HUES48 (cell line): ENCODE measurements at regions not wholly inside any gene's neighbourhood (a gene's known extent, or its start where the extent isn't known, plus 50 kb on each side); places are given as distances from the start of the nearest gene placed in this dataset.
"Not testable (repeated sequence)": the region's sequence is repeated elsewhere in the genome, so short reads cannot be mapped to it uniquely, and the experiment has no call there.

Source experiments
- H3K27ac ChIP-seq: one replicate; pipeline ENCODE4 v1.7.0; 2013; ENCODE audit warnings: low read depth, low read length, inconsistent platforms
- H3K27me3 ChIP-seq: 2 replicates; pipeline ENCODE4 v1.6.1; 2013; ENCODE audit warnings: mild to moderate bottlenecking, low read length; ENCODE audit not compliant: control insufficient read depth, insufficient read depth
- H3K36me3 ChIP-seq: 2 replicates; pipeline ENCODE4 v1.6.1; 2013; ENCODE audit warnings: low read length; ENCODE audit not compliant: control insufficient read depth, insufficient read depth
- H3K4me1 ChIP-seq: 2 replicates; pipeline ENCODE4 v1.6.1; 2013; ENCODE audit warnings: mild to moderate bottlenecking, low read length; ENCODE audit not compliant: control insufficient read depth, insufficient read depth
- H3K4me3 ChIP-seq: 2 replicates; pipeline ENCODE4 v1.5.1; 2013; ENCODE audit warnings: mild to moderate bottlenecking, low read depth, low read length
- H3K9ac ChIP-seq: 2 replicates; pipeline ENCODE4 v1.6.1; 2013; ENCODE audit warnings: mild to moderate bottlenecking, low read depth, low read length, moderate library complexity
- H3K9me3 ChIP-seq: 2 replicates; pipeline ENCODE4 v1.6.1; 2013; ENCODE audit warnings: low read length; ENCODE audit not compliant: control insufficient read depth, insufficient read depth

DNA sequence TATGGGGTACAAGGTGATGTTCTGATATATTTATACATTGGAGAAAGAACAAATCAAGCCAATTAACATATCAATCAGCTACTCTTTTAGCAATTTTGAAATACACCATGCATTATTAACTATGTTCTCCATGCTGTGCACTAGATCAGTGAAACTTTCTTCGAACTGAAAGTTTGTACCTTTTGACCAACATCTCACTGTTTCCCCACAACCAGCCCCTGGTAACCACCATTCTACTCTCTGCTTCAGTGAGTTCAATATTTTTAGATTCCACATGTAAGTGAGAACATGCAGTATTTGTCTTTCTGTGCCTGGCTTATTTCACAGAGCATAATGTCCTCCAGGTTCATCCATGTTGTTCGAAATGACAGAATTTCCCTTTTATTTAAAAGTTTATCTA lies 246.1 kb upstream of the VCX start:
- no peak overlapping the region for H3K4me3 ChIP-seq
- no peaks in the 10 kb centered on the region for H3K4me1 ChIP-seq
- no peak overlapping the region for H3K27ac ChIP-seq
- no peaks in the 10 kb centered on the region for H3K27me3 ChIP-seq
- H3K9ac ChIP-seq, result no peak overlapping the region
- no peaks in the 10 kb centered on the region for H3K36me3 ChIP-seq
- peaks cover 9% of the 10 kb centered on the region for H3K9me3 ChIP-seq

DNA sequence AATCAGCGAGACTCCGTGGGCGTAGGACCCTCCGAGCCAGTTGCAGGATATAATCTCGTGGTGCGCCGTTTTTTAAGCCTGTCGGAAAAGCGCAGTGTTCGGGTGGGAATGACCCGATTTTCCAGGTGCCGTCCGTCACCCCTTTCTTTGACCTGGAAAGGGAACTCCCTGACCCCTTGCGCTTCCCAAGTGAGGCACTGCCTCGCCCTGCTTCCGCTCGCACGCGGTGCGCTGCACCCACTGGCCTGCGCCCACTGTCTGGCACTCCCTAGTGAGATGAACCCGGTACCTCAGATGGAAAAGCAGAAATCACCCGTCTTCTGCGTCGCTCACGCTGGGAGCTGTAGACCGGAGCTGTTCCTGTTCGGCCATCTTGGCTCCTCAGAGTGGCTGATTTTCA lies 249.6 kb upstream of the VCX start:
- not testable (repeated sequence) for H3K36me3 ChIP-seq, H3K27ac ChIP-seq

DNA sequence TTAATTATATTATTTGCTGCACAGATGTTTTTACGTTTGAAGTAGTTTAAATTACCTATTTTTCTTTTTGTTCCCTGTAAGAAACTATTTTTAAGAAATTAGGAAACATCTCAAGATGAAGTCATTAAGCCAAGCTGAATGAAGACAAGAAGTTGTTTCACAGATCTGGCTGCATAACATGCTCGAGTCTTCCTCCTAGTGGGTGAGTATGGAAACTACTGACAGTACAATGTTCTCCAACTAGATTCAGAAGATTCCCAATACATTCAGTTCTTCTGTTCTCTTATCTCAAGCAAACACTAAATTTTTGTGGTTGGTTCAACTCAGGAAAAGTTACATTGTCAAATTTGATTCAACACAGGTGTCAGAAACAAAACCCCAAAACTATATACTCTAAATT lies 256.8 kb upstream of the VCX start:
- no peaks in the 10 kb centered on the region for H3K4me1 ChIP-seq
- H3K9ac ChIP-seq, result no peak overlapping the region
- no peaks in the 10 kb centered on the region for H3K36me3 ChIP-seq
- no peaks in the 10 kb centered on the region for H3K27me3 ChIP-seq
- no peak overlapping the region for H3K27ac ChIP-seq
- H3K4me3 ChIP-seq, result no peak overlapping the region
- H3K9me3 ChIP-seq, result no peaks in the 10 kb centered on the region

More for the DNA sequence above, 249.6 kb upstream of the VCX start:
- H3K9ac ChIP-seq, H3K27me3 ChIP-seq, H3K9me3 ChIP-seq, H3K4me1 ChIP-seq: not testable (repeated sequence)
- H3K4me3 ChIP-seq, result peak overlapping the region; percentile 37; the same call in 1 of the 2 replicates

DNA sequence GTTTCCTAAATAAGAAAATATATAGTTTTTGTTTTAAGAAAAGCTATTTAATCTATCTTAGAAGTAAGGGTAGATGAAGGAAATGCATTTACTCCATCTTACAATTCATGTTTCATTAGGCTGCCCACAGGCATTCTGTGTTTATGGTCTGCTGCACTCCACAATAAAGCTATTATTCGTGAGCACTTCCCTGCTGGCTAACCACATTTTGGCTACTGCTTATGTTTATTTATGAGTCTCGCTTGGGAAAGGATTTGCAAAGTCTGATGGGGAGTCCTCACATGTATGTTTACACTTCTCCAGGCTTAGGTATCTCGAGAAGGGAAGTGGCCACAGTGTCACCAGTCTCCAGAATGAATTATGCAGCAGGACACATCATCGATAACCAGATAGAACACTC lies 260.8 kb upstream of the VCX start:
- Histone ChIP-seq H3K4me3 (no peak overlapping the region), H3K36me3 (no peaks in the 10 kb centered on the region), H3K4me1 (no peaks in the 10 kb centered on the region), H3K27me3 (no peaks in the 10 kb centered on the region), H3K27ac (no peak overlapping the region), H3K9me3 (no peaks in the 10 kb centered on the region), H3K9ac (no peak overlapping the region)

DNA sequence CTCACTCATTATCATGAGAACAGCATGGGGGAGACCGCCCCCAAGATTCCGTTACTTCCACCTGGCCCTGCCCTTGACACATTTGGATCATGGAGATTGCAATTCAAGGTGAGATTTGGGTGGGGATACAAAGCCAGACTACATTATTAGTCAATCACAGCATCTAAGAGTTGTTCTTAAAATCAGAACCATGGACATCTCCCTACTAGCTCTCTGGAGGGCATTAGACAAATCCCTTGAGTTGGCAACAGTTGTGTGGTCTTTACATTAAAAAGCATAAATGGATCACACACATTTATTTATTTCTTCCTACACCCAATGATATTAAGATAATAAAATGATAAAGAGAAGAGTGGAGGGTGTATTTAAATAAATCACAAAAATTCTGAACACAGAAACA lies 262.8 kb upstream of the VCX start:
- Histone ChIP-seq H3K4me3 (no peak overlapping the region), H3K36me3 (no peaks in the 10 kb centered on the region), H3K27ac (no peak overlapping the region), H3K27me3 (no peaks in the 10 kb centered on the region), H3K9ac (no peak overlapping the region), H3K9me3 (no peaks in the 10 kb centered on the region), H3K4me1 (no peaks in the 10 kb centered on the region)

DNA sequence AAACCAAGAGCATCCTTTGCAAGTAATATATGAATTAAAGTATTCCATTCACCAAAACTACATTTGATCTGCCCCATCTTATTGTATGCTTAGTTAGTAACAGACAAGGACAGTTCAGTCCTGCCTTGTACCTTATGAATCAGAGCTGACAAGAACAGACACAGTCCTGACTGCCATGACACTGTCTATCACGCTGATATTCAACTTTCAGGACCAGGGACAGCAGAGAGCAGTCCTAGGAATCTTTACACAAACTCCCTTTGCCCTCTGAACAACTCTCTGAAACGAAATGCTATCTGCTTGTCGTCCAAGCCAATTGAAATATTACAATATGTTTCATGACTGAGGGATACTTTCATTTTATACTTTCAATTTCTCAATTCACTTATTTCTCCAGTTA lies 268.6 kb upstream of the VCX start:
- Histone ChIP-seq H3K9me3 (no peaks in the 10 kb centered on the region), H3K27ac (no peak overlapping the region), H3K4me3 (no peak overlapping the region), H3K36me3 (no peaks in the 10 kb centered on the region), H3K4me1 (no peaks in the 10 kb centered on the region), H3K9ac (no peak overlapping the region), H3K27me3 (no peaks in the 10 kb centered on the region)

DNA sequence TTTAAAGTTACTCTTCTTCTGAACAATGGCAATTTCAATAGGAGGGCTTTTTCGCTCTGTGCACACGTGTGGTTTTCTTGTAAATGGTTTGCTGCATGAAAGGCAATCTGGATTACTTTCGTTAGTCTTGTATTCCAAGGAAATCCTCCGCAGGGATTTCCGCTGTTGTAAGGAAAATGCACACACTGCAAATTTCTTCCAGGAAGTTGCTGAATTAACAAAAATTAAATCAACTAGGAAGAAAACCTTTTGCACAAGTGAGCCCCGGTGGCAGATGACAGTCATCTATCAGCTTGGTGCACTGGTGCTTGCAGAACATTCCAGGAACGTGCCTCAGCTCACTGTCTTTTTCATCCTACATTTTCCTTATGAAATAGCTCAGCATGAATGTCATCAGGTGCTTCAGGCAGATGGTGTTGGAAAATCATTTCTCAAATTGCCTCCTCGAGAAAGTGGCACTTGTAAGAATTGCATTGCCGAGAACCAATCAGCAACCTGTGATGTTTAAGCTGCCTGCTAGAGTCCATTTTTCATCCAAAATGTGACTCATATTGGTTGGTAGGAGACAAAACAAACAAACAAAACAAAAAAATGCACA lies 272.4 kb upstream of the VCX start:
- no peak overlapping the region for H3K4me3 ChIP-seq
- no peaks in the 10 kb centered on the region for H3K9me3 ChIP-seq
- no peak overlapping the region for H3K9ac ChIP-seq
- no peaks in the 10 kb centered on the region for H3K4me1 ChIP-seq
- H3K27ac ChIP-seq, result no peak overlapping the region
- no peaks in the 10 kb centered on the region for H3K36me3 ChIP-seq
- H3K27me3 ChIP-seq, result no peaks in the 10 kb centered on the region

DNA sequence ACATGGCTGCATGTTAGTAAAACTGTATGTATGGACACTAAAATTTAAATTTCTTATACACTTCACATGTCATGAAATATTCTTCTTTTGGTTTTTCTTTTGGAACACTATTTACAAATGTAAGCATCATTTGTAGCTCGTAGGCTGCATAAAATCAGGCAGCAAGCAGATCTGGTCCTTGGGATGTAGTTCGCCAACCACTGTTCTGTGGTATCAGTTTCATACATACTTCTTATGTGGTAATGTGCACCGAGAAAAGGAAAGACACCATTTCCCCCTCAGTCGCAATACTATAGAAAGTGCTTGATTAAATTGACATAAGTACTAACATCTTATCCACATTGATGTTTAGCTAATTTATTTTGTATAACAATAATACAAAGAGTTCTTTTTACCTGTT lies 274.4 kb upstream of the VCX start:
- H3K36me3 ChIP-seq, result no peaks in the 10 kb centered on the region
- H3K9me3 ChIP-seq, result no peaks in the 10 kb centered on the region
- no peak overlapping the region for H3K9ac ChIP-seq
- H3K4me1 ChIP-seq, result 0 out of 2 replicates have a peak, but pooled peaks cover 5% of the 10 kb centered on the region
- H3K27ac ChIP-seq, result no peak overlapping the region
- H3K27me3 ChIP-seq, result no peaks in the 10 kb centered on the region
- no peak overlapping the region for H3K4me3 ChIP-seq

DNA sequence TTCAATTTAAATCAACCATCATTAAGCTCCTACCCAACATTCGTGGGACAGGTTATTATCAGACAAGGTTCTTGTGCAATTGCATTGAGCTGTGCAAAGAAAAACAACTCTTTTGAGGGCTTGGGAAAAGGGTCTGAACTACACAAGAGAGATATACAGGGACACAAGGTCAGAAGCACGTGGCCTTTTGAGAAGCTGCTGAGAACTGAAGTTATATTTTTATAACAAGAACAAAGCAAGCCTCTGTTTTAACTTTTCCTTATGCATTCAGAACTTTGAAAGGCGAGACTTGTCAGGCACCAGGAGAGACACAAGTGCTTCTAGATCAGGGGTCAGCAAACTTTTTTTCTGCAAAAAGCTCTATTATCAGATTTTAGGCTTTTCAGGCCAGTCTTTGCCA lies 274.8 kb upstream of the VCX start:
- Histone ChIP-seq H3K36me3 (no peaks in the 10 kb centered on the region), H3K27me3 (no peaks in the 10 kb centered on the region), H3K9me3 (no peaks in the 10 kb centered on the region), H3K4me1 (0 out of 2 replicates have a peak, but pooled peaks cover 5% of the 10 kb centered on the region), H3K9ac (no peak overlapping the region), H3K4me3 (no peak overlapping the region), H3K27ac (no peak overlapping the region)

DNA sequence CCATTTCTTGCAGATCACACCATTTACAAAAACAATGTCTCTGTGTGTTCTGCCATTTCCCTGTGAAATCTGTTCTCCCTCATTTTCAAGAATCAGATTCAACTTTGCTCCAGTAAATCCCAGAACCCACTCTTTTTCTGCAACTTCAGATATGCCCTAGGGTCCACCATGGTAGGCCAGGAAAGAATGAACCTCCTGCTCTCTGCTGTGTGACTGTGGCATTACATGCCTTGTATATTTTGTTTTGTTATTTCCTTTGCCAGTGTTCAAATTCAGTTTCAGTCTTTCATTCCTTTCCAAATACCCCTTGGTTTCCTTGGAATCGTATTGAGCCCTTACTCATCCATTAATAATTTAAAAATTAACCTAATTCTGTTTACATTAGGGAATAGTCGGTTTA lies 290.2 kb upstream of the VCX start:
- Histone ChIP-seq H3K36me3 (no peaks in the 10 kb centered on the region), H3K9me3 (no peaks in the 10 kb centered on the region), H3K27ac (no peak overlapping the region), H3K27me3 (no peaks in the 10 kb centered on the region), H3K4me3 (no peak overlapping the region), H3K4me1 (no peaks in the 10 kb centered on the region), H3K9ac (no peak overlapping the region)

DNA sequence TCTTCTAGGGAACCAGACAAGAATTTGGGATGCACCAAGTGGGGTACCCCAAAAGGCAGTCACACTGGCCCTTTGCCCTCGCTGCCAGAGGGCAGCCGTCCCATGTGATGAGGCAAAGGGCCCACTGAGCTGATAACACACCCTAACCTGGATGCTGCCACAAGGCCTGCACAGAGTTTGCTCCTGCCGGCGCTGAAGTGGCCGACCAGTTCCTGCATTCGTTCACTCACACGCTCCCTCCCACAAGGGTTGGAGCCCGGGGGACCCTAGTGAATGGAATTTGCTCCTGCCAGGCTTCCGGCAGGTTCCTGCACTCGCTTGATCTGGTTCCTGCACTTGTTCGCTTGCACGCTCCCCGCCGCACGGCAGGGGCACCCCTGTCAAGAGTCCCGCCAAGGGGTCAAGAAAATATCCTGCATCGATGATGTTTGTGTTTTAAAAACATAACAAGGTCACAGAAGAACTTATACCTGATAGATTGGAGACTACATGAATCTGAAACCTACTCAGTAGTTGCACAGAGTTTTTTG lies 296.4 kb upstream of the VCX start:
- Histone ChIP-seq H3K36me3 (no peaks in the 10 kb centered on the region), H3K9ac (no peak overlapping the region), H3K27ac (no peak overlapping the region), H3K4me3 (no peak overlapping the region), H3K4me1 (no peaks in the 10 kb centered on the region; the same call in 1 of the 2 replicates), H3K9me3 (no peaks in the 10 kb centered on the region), H3K27me3 (no peaks in the 10 kb centered on the region)
